Hematopoietic multipotent progenitor cell treated with erythropoietin and hydrocortisone succinate and interleukin-3 and kit ligand, for 8 days (in vitro differentiated cells): ENCODE measurements at regions not wholly inside any gene's neighbourhood (a gene's known extent, or its start where the extent isn't known, plus 50 kb on each side); places are given as distances from the start of the nearest gene placed in this dataset.
A peak's percentile ranks its signal among the peaks of the same experiment; 100 is the strongest.

ENCODE experiments used
- DNase-seq: peaks from one replicate; pipeline ENCODE4 v3.0.0-alpha.2; 2015

GRCh38 chr9:108642871-108643270 lies 212.9 kb downstream of the ACTL7B start:
- DNase-seq = no peak

GRCh38 chr9:108640230-108640629 lies 215.6 kb downstream of the ACTL7B start:
- no peak for DNase-seq

- DNase-seq = no peak
Measured at GRCh38 chr9:108639696-108640095, 216.1 kb downstream of the ACTL7B start.

GRCh38 chr9:108639091-108639490 lies 216.7 kb downstream of the ACTL7B start:
- no peak for DNase-seq

- DNase-seq = no peak
Measured at GRCh38 chr9:108637340-108637739, 218.4 kb downstream of the ACTL7B start.

- DNase-seq = no peak
Measured at GRCh38 chr9:108636013-108636412, 219.8 kb downstream of the ACTL7B start.

GRCh38 chr9:108634672-108635462 lies 220.9 kb downstream of the ACTL7B start:
- no peak for DNase-seq

GRCh38 chr9:108634204-108634603 lies 221.6 kb downstream of the ACTL7B start:
- DNase-seq = peak; percentile 19

GRCh38 chr9:108631496-108632285 lies 224.1 kb downstream of the ACTL7B start:
- no peak for DNase-seq

- DNase-seq = no peak
Measured at GRCh38 chr9:108628316-108628715, 227.5 kb downstream of the ACTL7B start.

- DNase-seq = no peak
Measured at GRCh38 chr9:108626743-108627142, 229.0 kb downstream of the ACTL7B start.

- DNase-seq = no peak
Measured at GRCh38 chr9:108621991-108622855, 233.6 kb downstream of the ACTL7B start.

GRCh38 chr9:108620767-108621166 lies 235.0 kb downstream of the ACTL7B start:
- DNase-seq = no peak

GRCh38 chr9:108618906-108619550 lies 236.8 kb downstream of the ACTL7B start:
- no peak for DNase-seq

- DNase-seq = no peak
Measured at GRCh38 chr9:108617676-108618075, 238.1 kb downstream of the ACTL7B start.

- DNase-seq = peak; percentile 6
Measured at GRCh38 chr9:108615152-108615551, 240.6 kb downstream of the ACTL7B start.

- no peak for DNase-seq
Measured at GRCh38 chr9:108612513-108612912, 243.3 kb downstream of the ACTL7B start.

- DNase-seq = no peak
Measured at GRCh38 chr9:108609897-108610253, 245.9 kb downstream of the ACTL7B start.

- no peak for DNase-seq
Measured at GRCh38 chr9:108609227-108609896, 246.4 kb downstream of the ACTL7B start.

- no peak for DNase-seq
Measured at GRCh38 chr9:108607607-108608006, 248.2 kb downstream of the ACTL7B start.

- DNase-seq = no peak
Measured at GRCh38 chr9:108606401-108606800, 249.4 kb downstream of the ACTL7B start.

GRCh38 chr9:108603141-108603540 lies 252.6 kb downstream of the ACTL7B start:
- no peak for DNase-seq
